Loucy (cell line): ENCODE measurements at regions not wholly inside any gene's neighbourhood (a gene's known extent, or its start where the extent isn't known, plus 50 kb on each side); places are given as distances from the start of the nearest gene placed in this dataset.

ENCODE experiments used
- EZH2phosphoT487 ChIP-seq: fragments of 200-600 bp; IDR thresholded peaks from 2 replicates; pipeline ENCODE4 v1.6.1; 2018; ENCODE audit warnings: antibody characterized with exemption, mild to moderate bottlenecking, moderate library complexity, borderline replicate concordance
- TF ChIP-seq, protein P1 (sequence below): fragments of 200-600 bp; sonication (generic); conservative IDR thresholded peaks from 2 replicates; pipeline ENCODE4 v1.5.1; 2014; ENCODE audit warnings: mild to moderate bottlenecking, antibody characterized with exemption, low read length

DNA sequence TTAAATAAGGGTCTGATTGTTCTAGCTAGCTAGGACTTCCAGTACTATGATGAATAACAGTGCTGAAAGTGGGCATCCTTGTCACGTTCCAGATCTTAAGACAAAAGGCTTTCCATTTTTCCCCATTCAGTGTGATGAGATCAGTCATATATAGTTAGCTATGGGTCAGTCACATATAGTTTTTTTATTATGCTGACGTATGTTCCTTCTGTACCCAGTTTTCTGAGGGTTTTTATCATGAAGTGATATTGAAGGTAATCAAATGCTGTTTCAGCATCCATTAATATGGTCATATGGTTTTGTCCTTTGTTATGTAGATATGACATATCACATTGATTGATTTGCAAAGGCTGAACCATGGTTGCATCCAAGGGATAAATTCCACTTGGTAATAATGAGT, 800.1 kb upstream of the FBXO33 start:
- TF ChIP-seq, protein P1, sequence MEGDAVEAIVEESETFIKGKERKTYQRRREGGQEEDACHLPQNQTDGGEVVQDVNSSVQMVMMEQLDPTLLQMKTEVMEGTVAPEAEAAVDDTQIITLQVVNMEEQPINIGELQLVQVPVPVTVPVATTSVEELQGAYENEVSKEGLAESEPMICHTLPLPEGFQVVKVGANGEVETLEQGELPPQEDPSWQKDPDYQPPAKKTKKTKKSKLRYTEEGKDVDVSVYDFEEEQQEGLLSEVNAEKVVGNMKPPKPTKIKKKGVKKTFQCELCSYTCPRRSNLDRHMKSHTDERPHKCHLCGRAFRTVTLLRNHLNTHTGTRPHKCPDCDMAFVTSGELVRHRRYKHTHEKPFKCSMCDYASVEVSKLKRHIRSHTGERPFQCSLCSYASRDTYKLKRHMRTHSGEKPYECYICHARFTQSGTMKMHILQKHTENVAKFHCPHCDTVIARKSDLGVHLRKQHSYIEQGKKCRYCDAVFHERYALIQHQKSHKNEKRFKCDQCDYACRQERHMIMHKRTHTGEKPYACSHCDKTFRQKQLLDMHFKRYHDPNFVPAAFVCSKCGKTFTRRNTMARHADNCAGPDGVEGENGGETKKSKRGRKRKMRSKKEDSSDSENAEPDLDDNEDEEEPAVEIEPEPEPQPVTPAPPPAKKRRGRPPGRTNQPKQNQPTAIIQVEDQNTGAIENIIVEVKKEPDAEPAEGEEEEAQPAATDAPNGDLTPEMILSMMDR, result no peak
- TF ChIP-seq EZH2phosphoT487, result no peak
